GM19351 (cell line): ENCODE measurements at regions not wholly inside any gene's neighbourhood (a gene's known extent, or its start where the extent isn't known, plus 50 kb on each side); places are given as distances from the start of the nearest gene placed in this dataset.

Source experiments
- ATAC-seq: cut with Tn5 transposase; IDR thresholded peaks from one replicate; pipeline ENCODE4 v1.9.1; 2021; ENCODE audit warnings: mild to moderate bottlenecking, moderate library complexity; ENCODE audit not compliant: unreplicated experiment

GRCh38 chr3:189554868-189555557, 76.2 kb upstream of the TP63 start:
- ATAC-seq = no peak

- no peak for ATAC-seq
Measured at GRCh38 chr3:189555558-189555881, 75.7 kb upstream of the TP63 start.

- ATAC-seq = no peak
Measured at GRCh38 chr3:189557824-189558223, 73.4 kb upstream of the TP63 start.

GRCh38 chr3:189561256-189561655, 69.9 kb upstream of the TP63 start:
- ATAC-seq = no peak

- peak; percentile 85 for ATAC-seq
Measured at GRCh38 chr3:189563853-189564563, 67.2 kb upstream of the TP63 start.

GRCh38 chr3:189566550-189567130, 64.5 kb upstream of the TP63 start:
- no peak for ATAC-seq

- no peak for ATAC-seq
Measured at GRCh38 chr3:189567322-189567721, 63.9 kb upstream of the TP63 start.

GRCh38 chr3:189567766-189568420, 63.3 kb upstream of the TP63 start:
- no peak for ATAC-seq

- no peak for ATAC-seq
Measured at GRCh38 chr3:189568961-189569360, 62.2 kb upstream of the TP63 start.

- ATAC-seq = no peak
Measured at GRCh38 chr3:189569473-189569872, 61.7 kb upstream of the TP63 start.

- ATAC-seq = peak; percentile 58
Measured at GRCh38 chr3:189570916-189571315, 60.3 kb upstream of the TP63 start.

GRCh38 chr3:189572249-189572648, 58.9 kb upstream of the TP63 start:
- ATAC-seq = no peak

- peak; percentile 55 for ATAC-seq
Measured at GRCh38 chr3:189573004-189573403, 58.2 kb upstream of the TP63 start.

- no peak for ATAC-seq
Measured at GRCh38 chr3:189576486-189576885, 54.7 kb upstream of the TP63 start.

GRCh38 chr3:189577050-189577951, 53.9 kb upstream of the TP63 start:
- ATAC-seq = no peak

GRCh38 chr3:189580190-189580589, 51.0 kb upstream of the TP63 start:
- no peak for ATAC-seq
